ENCODE measurements at regions not wholly inside any gene's neighbourhood (a gene's known extent, or its start where the extent isn't known, plus 50 kb on each side); places are given as distances from the start of the nearest gene placed in this dataset.
A peak's percentile ranks its signal among the peaks of the same experiment; 100 is the strongest.

- TF ChIP-seq, protein P1, sequence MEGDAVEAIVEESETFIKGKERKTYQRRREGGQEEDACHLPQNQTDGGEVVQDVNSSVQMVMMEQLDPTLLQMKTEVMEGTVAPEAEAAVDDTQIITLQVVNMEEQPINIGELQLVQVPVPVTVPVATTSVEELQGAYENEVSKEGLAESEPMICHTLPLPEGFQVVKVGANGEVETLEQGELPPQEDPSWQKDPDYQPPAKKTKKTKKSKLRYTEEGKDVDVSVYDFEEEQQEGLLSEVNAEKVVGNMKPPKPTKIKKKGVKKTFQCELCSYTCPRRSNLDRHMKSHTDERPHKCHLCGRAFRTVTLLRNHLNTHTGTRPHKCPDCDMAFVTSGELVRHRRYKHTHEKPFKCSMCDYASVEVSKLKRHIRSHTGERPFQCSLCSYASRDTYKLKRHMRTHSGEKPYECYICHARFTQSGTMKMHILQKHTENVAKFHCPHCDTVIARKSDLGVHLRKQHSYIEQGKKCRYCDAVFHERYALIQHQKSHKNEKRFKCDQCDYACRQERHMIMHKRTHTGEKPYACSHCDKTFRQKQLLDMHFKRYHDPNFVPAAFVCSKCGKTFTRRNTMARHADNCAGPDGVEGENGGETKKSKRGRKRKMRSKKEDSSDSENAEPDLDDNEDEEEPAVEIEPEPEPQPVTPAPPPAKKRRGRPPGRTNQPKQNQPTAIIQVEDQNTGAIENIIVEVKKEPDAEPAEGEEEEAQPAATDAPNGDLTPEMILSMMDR (conservative IDR thresholded peaks at IDR 0.05): peak; percentile 72
- peak overlapping the region; percentile 41 for H3K27ac ChIP-seq
These were observed 79.8 kb upstream of the GPM6A start for GRCh38 chr4:175891851-175892250.

DNA sequence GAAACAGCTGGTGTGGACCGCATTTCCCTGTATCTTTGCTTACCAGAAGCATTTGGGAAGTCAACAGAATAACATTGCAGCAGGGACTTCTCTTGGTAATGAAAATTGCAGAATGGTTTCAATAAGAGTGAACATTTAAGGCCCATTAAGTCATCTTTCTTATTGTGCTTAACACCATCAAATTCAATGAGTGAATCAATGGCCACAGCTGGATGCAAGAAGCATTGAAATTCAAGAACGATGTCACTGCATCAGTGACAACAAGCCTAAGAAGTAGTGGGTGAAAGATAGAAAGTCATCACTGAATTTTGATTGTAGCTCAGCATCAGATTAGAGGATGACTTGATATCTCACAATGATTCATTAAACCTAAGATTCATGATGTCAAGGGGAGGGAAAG is 93.9 kb upstream of the GPM6A start:
- H3K27ac ChIP-seq: no peak overlapping the region
- TF ChIP-seq, protein P1 (conservative IDR thresholded peaks at IDR 0.05): no peak

DNA sequence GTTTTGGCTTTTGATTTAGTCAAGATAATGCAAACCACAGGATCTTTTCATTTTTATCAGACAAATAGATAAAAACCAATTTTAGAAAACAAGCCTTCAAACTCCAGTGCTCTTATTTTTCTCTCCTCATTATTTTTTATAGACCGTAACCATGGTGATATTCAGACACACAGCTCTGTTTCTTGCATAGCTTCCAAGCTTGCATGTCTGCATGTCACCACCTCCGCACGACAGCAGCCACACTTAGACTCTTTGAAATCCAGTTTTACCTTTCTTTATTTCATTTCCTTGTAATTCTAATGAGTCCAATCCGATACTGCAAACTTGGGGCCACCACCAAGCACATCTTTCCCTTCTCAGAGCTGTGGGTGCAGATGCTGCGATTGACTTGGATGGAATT is 94.3 kb upstream of the GPM6A start:
- no peak overlapping the region for H3K27ac ChIP-seq
- TF ChIP-seq, protein P1 (conservative IDR thresholded peaks at IDR 0.05): no peak

GRCh38 chr4:175910700-175911099 is 98.6 kb upstream of the GPM6A start:
- TF ChIP-seq, protein P1 (conservative IDR thresholded peaks at IDR 0.05): no peak
- H3K27ac ChIP-seq: no peak overlapping the region

GRCh38 chr4:175916626-175917351 is 104.7 kb upstream of the GPM6A start:
- H3K27ac ChIP-seq: no peak overlapping the region
- TF ChIP-seq, protein P1 (conservative IDR thresholded peaks at IDR 0.05): no peak

DNA sequence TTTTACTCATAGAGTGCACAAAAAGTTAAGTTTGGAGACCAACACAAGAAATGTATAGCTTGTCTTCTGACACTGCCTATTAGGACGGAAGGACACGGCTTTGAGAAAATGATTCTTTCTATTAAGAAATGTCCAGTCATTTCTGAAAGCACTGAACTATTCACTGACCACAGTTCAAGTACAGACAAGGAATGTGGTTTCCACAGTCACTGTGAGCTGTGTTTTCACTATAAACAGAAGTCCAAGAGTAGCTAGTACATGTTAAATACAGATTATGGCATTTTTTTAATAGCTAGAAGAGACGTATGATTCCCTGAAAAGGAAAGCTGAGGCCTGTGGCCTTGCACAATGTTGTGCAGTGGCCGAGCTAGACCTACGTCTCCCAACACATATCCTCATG is 115.1 kb upstream of the GPM6A start:
- TF ChIP-seq, protein P1 (conservative IDR thresholded peaks at IDR 0.05): no peak
- no peak overlapping the region for H3K27ac ChIP-seq

DNA sequence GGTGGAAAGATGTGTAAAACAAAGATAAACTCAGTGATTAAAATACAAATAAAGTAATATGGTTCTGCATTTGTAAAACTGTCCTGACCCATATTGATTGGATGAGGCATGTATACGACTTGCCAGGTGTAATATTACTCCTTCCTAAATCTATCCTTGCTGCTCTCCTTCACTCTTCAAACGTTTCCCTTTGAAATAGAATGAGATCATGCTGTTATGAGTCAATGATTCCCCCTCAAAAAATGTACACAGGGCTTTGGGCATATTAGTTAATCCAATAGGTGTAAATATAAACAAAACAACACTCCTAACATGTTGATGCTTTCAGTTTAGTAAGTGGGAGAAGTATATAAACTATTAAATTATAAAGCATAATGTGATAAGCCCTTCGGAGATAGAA is 117.4 kb upstream of the GPM6A start:
- H3K27ac ChIP-seq: no peak overlapping the region
- TF ChIP-seq, protein P1 (conservative IDR thresholded peaks at IDR 0.05): no peak
